K562 (cell line): ENCODE measurements at regions not wholly inside any gene's neighbourhood (a gene's known extent, or its start where the extent isn't known, plus 50 kb on each side); places are given as distances from the start of the nearest gene placed in this dataset.

Experiments used
- CCAR2 ChIP-seq: fragments of 200-400 bp; formaldehyde crosslinking; IDR thresholded peaks from 2 replicates; pipeline ENCODE4 v1.6.1; 2017; ENCODE audit warnings: mild to moderate bottlenecking, low read depth, low read length
- HNRNPH1 ChIP-seq: fragments of 200-400 bp; formaldehyde crosslinking; optimal IDR thresholded peaks from 2 replicates; pipeline ENCODE3; 2017; ENCODE audit warnings: low read depth, mild to moderate bottlenecking, low read length, moderate library complexity
- ILF3 ChIP-seq: fragments of 450-650 bp; IDR thresholded peaks from 2 replicates; pipeline ENCODE4 v1.6.1; 2018; ENCODE audit warnings: antibody characterized with exemption, mild to moderate bottlenecking, moderate library complexity, borderline replicate concordance
- MAFG ChIP-seq: fragments of 450-650 bp; conservative IDR thresholded peaks from 2 replicates; pipeline ENCODE4 v1.6.1; 2016; ENCODE audit warnings: missing genetic modification characterization, missing compliant biosample characterization
- PCBP1 ChIP-seq: fragments of 200-400 bp; formaldehyde crosslinking; IDR thresholded peaks from 2 replicates; pipeline ENCODE4 v1.6.1; 2018; ENCODE audit warnings: mild to moderate bottlenecking, low read depth, low read length; ENCODE audit not compliant: poor library complexity, severe bottlenecking
- TF ChIP-seq, protein P1 (sequence below): fragments of 250-450 bp; sonication (Bioruptor Pico); IDR thresholded peaks from 2 replicates; pipeline ENCODE4 v1.5.0; 2021
- TF ChIP-seq, protein P2 (sequence below), 3 experiments: fragments of 200-800 bp in 1 of 3; fragments of 250-450 bp in 1 of 3; fragments of 450-650 bp in 1 of 3; sonication (Bioruptor Pico) in 1 of 3; sonication (Bioruptor generic) in 1 of 3; formaldehyde crosslinking in 1 of 3; IDR thresholded peaks; 2 replicates each; pipeline versions ENCODE4 v1.6.1 to v1.8.0; 2016 to 2022; ENCODE audit warnings: mild to moderate bottlenecking in 2 of 3, missing genetic modification characterization in 2 of 3, missing compliant biosample characterization in 1 of 3, moderate library complexity in 1 of 3
- TF ChIP-seq, protein P3 (sequence below): fragments of 450-650 bp; formaldehyde crosslinking; conservative IDR thresholded peaks from 2 replicates; pipeline ENCODE4 v1.4.0; 2022; ENCODE audit warnings: mild to moderate bottlenecking, missing genetic modification characterization

DNA sequence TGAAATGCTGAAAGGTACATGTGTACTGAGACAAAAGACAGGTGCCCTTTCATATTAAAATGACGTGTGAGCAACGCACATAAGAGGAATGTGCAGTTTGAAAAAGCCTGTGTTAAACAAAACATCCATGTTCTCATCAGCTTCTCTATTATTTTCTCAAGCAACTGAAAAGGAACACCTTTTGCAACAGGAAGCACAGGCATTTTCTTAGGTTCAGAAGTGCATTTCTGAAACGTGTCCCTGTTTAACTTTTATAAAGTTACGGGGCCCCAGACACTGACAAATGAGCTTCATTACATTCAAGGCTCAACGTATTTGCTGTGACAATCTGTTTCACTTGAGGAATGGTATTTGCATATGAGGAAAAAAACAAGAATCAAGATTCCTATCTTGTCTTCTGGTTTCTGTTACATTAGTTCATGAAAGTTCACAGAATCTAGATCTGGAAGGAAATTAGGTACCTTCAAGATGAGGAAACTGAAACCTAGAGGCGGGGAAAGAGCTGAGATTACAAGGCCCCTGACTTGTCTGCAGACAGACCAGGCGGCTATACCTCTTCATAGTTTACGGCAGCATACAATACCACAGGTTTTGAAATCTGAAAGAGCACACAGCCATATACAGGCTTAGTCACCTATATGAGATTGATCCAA lies 431.7 kb downstream of the KLF12 start (continued):
- TF ChIP-seq MAFG (tag) (no peak), CCAR2 (no peak), HNRNPH1 (no peak), PCBP1 (no peak), ILF3 (no peak)
- TF ChIP-seq, protein P1, sequence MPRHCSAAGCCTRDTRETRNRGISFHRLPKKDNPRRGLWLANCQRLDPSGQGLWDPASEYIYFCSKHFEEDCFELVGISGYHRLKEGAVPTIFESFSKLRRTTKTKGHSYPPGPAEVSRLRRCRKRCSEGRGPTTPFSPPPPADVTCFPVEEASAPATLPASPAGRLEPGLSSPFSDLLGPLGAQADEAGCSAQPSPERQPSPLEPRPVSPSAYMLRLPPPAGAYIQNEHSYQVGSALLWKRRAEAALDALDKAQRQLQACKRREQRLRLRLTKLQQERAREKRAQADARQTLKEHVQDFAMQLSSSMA (CRISPR knock-in tag): no peak
- TF ChIP-seq, protein P2, sequence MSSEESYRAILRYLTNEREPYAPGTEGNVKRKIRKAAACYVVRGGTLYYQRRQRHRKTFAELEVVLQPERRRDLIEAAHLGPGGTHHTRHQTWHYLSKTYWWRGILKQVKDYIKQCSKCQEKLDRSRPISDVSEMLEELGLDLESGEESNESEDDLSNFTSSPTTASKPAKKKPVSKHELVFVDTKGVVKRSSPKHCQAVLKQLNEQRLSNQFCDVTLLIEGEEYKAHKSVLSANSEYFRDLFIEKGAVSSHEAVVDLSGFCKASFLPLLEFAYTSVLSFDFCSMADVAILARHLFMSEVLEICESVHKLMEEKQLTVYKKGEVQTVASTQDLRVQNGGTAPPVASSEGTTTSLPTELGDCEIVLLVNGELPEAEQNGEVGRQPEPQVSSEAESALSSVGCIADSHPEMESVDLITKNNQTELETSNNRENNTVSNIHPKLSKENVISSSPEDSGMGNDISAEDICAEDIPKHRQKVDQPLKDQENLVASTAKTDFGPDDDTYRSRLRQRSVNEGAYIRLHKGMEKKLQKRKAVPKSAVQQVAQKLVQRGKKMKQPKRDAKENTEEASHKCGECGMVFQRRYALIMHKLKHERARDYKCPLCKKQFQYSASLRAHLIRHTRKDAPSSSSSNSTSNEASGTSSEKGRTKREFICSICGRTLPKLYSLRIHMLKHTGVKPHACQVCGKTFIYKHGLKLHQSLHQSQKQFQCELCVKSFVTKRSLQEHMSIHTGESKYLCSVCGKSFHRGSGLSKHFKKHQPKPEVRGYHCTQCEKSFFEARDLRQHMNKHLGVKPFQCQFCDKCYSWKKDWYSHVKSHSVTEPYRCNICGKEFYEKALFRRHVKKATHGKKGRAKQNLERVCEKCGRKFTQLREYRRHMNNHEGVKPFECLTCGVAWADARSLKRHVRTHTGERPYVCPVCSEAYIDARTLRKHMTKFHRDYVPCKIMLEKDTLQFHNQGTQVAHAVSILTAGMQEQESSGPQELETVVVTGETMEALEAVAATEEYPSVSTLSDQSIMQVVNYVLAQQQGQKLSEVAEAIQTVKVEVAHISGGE (CRISPR knock-in tag; IDR thresholded peaks at IDR 0.05): no peak
- TF ChIP-seq, protein P3, sequence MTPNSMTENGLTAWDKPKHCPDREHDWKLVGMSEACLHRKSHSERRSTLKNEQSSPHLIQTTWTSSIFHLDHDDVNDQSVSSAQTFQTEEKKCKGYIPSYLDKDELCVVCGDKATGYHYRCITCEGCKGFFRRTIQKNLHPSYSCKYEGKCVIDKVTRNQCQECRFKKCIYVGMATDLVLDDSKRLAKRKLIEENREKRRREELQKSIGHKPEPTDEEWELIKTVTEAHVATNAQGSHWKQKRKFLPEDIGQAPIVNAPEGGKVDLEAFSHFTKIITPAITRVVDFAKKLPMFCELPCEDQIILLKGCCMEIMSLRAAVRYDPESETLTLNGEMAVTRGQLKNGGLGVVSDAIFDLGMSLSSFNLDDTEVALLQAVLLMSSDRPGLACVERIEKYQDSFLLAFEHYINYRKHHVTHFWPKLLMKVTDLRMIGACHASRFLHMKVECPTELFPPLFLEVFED: no peak
- TF ChIP-seq, all 486 proteins: peak for 0
